GM21360 (cell line): ENCODE measurements at regions not wholly inside any gene's neighbourhood (a gene's known extent, or its start where the extent isn't known, plus 50 kb on each side); places are given as distances from the start of the nearest gene placed in this dataset.
"Not testable (repeated sequence)": the region's sequence is repeated elsewhere in the genome, so short reads cannot be mapped to it uniquely, and the experiment has no call there.

Experiments used
- ATAC-seq: cut with Tn5 transposase; IDR thresholded peaks from one replicate; pipeline ENCODE4 v1.9.1; 2021; ENCODE audit warnings: mild to moderate bottlenecking, moderate library complexity; ENCODE audit not compliant: unreplicated experiment

DNA sequence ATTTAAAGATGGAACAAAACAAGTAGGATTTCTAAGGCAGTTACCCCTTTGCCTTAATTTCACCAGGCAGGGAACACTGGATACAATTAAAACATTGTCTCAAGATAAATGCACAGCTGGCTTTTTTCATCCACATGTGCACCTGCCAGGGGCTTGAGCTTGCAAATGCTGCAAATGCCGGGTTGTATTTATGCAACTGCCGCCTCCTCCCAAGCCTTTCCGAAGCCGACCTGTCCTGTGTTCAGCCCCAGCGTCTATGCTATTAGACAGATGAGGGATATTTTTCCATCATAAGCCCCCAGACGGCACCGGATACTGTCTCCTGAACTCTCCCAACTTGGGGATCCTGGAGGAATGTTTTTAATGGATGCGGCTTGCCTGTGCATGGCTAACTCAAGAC is 251.6 kb downstream of the CRLF2 start:
- no peak for ATAC-seq

DNA sequence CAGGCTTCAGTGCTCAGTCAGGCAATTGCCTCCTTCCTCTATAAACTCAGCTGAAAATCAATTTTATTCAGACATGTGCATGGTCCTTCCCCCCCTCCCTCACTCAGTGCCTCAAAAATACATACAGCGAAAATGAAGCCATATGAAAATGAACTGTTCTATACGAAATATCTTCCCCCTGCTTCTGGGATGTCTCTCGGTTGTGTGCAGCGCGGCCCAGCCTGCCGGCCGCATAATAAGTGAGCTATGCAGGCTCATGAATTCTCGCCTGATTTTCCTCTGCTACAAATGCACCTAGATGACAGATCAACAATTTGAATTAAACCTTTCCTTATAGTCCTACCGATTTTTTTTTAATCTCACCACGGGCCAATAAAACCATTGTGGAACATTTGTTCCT is 252.9 kb downstream of the CRLF2 start:
- no peak for ATAC-seq

- ATAC-seq: not testable (repeated sequence)
Measured at GRCh38 chrX:955168-955781, 257.2 kb downstream of the CRLF2 start.

DNA sequence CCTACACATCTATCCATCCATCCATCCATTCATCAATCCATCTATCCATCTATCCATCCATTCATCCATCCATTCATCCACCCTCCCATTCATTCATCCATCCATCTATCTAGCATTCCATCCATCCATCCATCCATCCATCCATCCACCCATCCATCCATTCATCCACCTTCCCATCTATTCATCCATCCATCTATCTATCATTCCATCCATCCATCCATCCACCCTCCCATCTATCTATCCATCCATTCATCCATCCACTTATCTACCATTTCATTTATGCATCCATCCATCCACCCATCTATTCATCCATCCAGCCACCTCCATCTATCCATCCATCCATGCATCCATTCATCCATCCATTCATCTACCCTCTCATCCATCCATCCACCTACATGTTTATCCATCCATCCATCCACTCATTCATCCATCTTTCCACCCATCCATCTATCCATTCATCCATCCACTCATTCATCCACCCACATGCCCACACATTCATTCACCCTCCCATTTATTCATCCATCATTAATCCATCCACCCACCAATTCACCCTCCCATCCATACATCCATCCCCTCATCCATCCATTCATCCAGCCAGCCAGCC is 258.5 kb downstream of the CRLF2 start:
- ATAC-seq: no peak

DNA sequence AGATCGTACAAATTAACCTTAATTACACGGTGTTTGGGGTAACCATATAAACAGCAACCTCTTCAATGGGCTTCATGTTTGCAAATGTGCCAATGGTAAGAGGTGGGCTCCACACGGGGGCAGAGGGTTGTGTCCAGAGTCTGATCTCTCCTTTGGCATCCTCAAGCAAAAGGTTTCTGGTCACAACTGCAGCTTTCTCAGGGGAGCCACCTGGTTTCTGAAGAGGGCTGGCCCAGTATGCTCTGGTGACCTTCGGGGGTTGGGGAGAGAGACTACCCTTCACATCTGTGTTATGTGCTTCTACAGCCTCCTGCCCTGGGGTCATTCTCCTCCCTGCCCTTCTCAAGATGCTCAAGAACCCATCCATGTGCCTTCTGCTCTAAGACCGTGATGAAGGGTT is 259.6 kb downstream of the CRLF2 start:
- ATAC-seq: no peak

- ATAC-seq: not testable (repeated sequence)
Measured at GRCh38 chrX:947262-947661, 265.2 kb downstream of the CRLF2 start.

DNA sequence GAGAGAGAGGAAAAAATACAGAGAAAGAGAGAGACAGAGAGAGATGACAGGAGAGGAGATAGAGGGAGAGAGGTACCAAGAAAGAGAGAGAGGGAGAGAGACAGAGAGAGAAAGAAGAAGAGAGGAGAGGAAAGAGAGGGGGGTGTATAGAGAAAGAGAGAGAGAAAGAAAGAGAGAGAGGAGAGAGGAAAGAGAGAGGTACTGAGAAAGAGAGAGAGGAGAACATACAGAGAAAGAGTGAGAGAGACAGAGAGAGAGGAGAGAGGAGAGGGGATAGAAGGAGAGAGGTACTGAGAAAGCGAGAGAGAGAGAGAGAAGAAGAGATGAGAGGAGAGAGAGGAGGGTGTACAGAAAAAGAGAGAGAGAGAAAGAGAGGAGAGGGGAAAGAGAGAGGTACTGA is 269.4 kb downstream of the CRLF2 start:
- ATAC-seq: no peak

GRCh38 chrX:940691-941090 is 271.8 kb downstream of the CRLF2 start:
- no peak for ATAC-seq

GRCh38 chrX:936979-937769 is 275.3 kb downstream of the CRLF2 start:
- no peak for ATAC-seq

DNA sequence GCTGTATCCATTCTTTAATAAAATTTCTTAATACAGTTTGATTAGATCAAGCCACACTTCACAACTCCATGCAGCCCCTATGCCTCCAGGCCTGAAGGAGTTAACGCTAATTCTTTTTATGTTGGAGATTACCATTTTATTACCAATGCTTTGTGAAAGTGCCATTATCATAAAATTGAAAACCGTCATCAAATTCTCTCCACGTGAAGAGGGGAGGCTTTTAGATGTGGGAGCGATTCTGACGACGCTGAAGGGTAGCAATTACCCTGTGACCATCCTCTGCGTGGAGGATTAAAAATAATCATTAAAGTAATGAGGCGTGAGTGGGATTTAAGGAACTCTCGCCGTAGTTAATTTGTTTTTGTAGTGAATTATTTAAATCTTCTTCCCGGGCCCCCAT is 278.8 kb downstream of the CRLF2 start:
- ATAC-seq: no peak

GRCh38 chrX:928606-929005 is 283.8 kb downstream of the CRLF2 start:
- no peak for ATAC-seq

DNA sequence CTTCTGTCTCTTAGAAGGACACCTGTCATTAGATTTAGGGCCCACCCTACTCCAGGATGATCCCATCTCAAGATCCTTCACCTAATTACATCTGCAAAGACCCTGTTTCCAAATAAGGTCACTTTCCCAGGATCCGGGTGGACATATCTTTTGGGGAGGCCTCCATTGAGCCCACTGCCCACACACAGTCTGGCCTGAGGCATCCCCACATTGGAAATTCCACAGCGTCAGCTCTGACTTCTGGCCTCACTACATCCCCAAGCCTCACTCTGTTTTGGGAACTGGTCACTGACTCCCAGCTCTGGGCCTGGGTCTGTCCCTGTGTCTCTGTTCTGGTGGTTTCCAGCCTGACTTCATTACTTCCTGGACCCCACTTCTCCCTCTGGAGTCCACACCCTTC is 285.5 kb downstream of the CRLF2 start:
- no peak for ATAC-seq

DNA sequence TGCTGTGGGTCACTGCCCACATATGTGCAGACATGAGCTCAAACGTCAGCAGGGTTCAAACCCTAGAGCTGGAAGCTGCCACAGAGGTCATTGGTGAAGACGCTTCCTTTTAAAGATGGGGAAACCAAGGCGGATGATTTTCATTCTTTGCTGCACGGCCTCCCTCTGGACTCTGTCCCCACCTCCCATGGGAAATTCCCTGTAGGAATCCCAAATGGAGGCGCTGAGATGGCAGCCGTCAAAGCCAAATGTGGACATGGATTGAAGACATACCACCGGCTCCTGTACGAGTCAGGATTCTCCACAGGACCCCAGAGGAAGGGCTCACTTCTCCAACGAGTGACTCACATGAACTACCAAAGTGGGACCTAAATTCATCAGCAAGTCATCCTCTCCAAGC is 286.4 kb downstream of the CRLF2 start:
- ATAC-seq: no peak

DNA sequence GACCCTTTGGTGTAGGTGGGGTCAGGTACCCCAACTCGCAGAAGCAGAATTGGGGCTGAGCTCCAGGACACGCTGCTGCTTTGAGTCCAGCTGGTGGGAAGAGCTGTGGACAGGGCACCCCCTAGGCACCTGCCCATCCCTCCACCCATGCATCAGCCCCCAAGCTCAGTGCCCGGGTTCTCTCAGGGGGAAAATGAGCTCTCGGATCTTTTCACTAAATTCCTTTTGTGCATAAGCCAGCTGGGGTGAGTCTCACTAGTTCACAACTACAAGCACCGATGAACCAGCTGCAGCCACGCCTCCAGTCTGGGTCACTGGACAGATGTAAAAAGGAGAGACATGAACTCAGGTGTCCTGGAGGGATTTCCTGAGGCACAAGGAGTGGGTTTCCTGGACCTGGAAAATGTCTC is 286.8 kb downstream of the CRLF2 start:
- ATAC-seq: no peak

GRCh38 chrX:925094-925493 is 287.4 kb downstream of the CRLF2 start:
- ATAC-seq: no peak

- ATAC-seq: no peak
Measured at GRCh38 chrX:924017-924416, 288.4 kb downstream of the CRLF2 start.

GRCh38 chrX:920234-920799 is 289.7 kb downstream of the SHOX start:
- ATAC-seq: no peak

GRCh38 chrX:916230-916599 is 285.6 kb downstream of the SHOX start:
- no peak for ATAC-seq

- ATAC-seq: no peak
Measured at GRCh38 chrX:915427-916229, 285.0 kb downstream of the SHOX start.

DNA sequence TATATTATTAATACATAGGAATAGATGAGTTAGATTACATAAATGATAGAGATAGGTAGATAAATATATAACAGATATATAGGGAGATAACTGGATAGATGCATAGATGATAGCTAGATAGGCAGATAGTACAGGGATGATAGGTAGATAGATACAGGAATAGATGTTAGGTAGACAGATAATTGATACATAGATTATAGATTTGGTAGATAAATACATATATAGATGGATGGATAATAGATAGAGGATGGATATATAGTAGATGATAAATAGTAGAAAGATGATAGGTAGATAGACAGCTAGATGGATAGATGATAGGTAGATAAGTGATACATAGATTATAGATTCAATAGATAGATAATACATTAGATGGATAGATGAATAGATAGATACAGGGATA is 283.6 kb downstream of the SHOX start:
- ATAC-seq: no peak

DNA sequence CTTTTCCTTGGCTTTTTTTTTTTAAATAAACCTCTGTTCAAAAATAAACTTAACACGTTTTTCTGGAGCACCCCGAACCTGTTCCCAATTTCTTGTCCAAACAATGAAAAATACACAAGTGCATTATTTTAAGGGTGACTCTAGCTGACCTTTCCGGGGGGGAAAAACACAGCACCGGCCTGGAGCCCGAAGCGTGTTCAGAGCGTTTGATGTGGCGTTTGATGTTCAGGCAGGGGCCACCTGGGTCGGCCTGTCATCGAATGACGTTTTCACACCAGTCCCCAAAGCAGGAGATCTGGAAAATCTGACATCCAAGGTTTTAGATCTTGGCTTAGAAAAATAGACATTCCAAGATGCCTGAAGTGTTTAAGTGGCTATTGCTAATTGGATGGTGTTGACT is 282.1 kb downstream of the SHOX start:
- no peak for ATAC-seq
